Stimulated activated CD4-positive, alpha-beta T cell treated with anti-CD3 and anti-CD28 coated beads, Interleukin-2, amount 100 ng/mL, for 4 hours (primary cell): ENCODE measurements at regions not wholly inside any gene's neighbourhood (a gene's known extent, or its start where the extent isn't known, plus 50 kb on each side); places are given as distances from the start of the nearest gene placed in this dataset.

Experiments
- DNase-seq: peaks from one replicate; pipeline ENCODE4 v3.0.0-alpha.2; 2020; ENCODE audit warnings: low read depth

DNA sequence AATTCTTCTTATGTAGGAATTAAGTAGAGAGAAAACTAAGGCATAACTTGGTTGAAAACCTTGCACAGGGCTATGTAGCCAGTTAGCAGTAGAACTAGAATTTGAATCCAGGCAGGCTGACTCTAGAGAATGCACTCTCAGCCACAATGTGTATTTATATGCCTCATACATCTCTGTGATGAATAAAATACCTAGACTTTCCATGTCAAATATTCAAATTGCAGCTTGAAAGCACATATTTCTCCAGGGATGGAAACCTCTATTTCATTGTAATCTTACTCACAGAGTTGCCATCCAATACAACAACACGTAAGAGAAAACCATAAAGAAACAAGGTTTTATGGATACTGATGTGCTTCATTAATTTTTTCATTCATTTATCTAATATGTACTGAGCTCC is 256.0 kb upstream of the FLRT2 start:
- no peak for DNase-seq

DNA sequence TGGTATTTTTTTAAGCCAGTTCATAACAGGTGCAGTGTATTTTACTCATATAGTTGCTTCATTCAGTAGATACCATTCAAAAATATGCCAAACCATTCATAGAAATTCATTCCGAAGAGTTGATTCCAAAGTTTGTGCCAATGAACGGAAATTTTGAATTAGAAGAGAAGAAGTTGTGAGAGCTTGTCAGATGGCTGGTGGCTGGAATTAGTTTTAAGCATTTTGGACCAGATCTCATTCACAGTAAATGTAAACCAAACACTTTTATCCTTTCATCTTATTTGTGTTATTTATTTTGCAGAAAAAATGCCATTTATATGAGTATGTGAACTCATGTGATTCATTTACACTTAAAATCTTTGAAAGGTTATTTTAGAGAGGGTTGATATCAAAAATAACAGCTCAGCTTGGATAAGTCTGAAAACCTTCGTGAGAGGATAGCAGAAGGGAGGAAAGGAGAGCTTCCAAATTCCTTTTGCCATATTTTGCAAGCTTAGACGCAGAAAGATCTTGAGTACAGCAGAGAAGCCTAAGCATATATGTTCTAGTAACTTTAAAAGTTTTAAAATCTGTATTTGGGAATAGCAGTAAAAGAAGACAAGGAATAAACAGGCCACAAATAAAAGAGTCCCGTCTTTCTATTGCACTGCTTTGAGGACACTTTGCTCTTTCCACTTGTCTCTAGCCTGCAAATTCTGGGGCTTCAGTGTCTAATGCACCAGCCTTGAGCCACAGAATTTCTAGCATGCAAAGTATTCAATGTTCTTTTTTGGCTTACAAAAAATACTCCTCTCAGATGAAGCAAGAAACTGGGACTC is 253.6 kb upstream of the FLRT2 start:
- DNase-seq: no peak

- no peak for DNase-seq
Observed at GRCh38 chr14:85276979-85277228, 253.0 kb upstream of the FLRT2 start.

DNA sequence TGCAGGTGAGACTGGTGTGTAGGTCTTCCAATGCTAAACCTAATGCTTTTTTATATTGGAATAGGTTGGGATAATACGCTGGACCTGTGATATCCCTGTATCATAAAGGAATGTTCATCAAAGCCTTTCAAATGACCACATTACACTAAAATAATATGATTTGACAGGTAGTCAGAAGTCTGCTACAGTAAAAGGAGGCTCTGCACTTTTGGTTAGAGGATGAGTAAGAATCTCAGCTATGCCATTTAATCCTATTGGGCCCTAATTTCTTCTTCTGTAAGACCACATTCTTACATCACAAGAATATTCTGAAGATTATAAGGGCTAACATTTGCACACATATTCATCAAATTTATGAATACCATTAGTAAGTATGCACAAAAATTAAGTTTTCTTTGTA is 250.5 kb upstream of the FLRT2 start:
- DNase-seq: no peak

GRCh38 chr14:85280074-85280473 is 249.9 kb upstream of the FLRT2 start:
- DNase-seq: no peak

GRCh38 chr14:85281921-85282320 is 248.0 kb upstream of the FLRT2 start:
- DNase-seq: no peak

DNA sequence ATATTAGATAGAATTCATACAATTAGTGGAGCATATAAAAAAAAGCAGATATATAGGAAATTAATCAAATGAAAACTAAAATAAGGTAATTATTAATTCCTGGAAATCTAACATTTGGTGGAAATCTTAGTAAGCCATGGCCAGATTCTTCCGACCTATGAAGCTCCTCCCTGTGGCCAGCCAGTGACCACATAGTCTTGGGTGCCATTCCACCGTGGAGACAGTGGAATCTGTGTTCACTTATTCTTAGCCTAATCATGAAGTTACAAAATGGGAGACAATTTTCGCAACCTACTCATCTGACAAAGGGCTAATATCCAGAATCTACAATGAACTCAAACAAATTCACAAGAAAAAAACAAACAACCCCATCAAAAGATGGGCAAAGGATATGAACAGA is 241.9 kb upstream of the FLRT2 start:
- DNase-seq: no peak

GRCh38 chr14:85291731-85292130 is 238.2 kb upstream of the FLRT2 start:
- no peak for DNase-seq

- DNase-seq: no peak
Observed at GRCh38 chr14:85293612-85294234, 236.2 kb upstream of the FLRT2 start.

DNA sequence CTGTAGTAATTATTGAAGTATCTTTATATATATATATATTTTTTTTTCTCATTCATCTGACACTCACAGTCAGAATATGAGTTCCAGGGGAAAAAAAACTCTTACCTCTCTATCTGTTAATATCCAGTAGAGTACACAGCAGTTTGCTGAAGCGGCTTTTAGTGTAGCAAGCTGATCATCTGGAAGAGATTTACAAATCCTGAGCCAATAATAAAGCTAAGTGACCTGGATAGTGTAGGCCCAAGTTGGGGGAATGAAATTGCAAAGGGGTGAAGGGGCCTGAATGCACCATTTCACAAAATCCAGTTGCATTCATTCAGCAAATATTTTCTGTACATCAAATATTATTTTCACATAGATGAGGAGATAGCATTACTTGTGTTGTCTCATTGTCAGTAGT is 234.6 kb upstream of the FLRT2 start:
- DNase-seq: no peak

DNA sequence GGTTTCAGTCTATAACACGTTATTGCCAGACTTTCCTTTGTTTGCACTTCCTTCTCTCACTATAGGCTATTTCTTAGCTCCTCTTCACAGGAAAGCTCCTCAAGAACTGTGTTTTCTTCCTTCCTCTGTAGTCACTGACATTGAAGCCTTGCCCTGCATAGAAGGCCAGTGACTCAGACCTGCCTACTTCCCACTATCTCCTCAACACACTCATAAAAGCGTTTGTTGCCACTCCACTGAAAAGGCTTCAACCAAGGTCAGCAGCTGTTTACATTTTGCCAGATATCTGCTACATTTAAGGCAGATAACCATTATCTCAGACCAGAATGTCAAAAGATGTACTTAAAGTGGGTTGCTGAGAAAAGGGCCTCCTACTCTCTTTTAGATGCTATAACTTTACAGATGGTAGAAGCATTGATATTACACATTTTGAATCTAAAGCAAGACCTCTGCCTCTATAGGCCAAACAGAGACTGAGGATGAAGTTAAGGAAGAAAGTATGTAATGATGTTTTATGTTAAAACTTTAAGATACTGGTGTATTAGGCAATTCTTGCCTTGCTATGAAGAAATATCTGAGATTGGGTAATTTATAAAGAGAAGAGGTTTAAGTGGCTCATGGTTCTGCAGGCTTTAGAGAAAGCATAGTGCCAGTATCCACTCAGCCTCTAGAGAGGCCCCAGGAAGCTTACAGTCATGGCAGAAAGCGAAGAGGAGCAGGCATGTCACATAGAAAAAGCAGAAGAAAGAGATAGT is 233.3 kb upstream of the FLRT2 start:
- DNase-seq: no peak

- DNase-seq: no peak
Observed at GRCh38 chr14:85300107-85300506, 229.8 kb upstream of the FLRT2 start.

DNA sequence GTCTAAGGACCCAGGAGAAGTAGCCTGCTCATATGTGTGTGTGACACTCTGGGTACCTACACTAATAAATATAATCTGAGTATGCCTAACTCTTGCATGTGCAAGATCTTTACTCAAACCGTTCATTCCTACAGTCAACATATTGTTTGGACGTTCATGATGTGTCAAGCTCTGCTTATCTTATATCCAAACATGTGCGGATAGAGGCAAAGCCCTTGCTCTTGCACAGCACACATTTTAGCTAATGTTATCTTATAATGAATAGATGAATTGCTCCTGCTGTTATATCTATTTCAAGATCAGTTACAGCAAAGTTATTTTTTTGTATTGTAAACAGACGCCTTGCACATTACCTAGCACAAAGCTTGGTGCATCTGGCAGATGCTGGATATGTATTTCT is 228.4 kb upstream of the FLRT2 start:
- DNase-seq: no peak

- no peak for DNase-seq
Observed at GRCh38 chr14:85306024-85306423, 223.9 kb upstream of the FLRT2 start.

GRCh38 chr14:85308531-85309300 is 221.2 kb upstream of the FLRT2 start:
- DNase-seq: no peak

DNA sequence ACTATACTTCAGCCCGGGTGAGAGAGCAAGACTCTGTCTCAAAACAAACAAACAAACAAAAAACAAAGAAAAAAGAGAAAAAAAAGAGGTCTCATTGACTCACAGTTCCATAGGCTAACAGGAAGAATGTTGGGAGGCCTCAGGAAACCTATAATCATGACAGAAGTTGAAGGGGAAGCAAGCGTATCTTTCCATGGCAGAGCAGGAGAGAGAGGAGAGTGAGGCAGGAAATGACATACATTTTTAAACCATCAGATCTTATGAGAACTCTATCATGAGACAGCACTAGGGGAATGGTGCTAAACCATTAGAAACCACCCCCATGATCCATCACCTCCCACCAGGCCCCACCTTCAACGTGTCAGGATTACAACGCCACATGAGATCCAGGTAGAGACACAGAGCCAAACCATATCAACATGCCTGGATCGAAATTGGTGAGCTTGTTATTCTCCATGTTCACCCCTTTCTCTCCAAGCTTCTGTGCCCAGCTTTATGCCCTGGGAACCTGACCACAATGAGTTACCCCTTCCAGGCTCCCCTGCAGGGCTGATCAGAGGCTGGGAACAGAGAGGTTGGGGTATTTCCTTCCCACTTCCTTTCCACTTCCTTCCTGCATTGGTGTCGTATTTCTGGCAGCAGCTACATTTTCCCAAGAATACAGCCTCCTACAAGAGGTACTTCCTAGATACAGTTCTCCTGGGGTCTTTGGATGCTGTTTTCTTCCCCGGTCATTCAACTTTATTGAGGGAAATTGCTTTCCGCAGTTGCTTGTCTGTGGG is 219.3 kb upstream of the FLRT2 start:
- no peak for DNase-seq

DNA sequence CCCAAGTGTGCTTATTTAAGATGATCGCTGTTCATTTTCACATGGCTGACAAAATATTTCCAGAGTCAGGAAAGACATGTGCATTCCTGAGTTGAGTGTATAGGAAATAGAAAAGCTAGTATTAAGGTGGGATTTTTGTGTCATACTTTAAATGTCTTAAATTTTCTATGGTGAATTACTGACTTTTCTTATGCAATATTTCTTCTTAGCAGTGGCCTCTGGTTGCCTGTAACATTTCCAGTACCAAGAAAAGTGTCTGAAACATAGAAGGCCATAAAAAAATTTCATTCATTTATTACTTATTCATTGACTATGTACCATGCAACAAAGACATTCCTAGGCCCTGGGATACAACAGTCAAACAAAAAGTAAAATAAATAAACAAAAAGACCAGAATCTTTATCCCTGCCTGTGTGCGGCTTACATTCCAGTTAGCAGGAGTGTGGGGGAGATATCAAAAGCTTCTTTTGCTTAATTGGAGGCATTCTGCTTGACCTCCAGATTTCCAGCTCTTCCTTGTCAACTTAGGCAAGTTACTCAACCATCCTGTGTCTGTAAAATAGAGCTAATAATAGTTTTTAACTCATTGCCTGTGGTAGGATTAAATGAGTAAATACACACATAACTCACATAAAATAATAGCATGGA is 216.3 kb upstream of the FLRT2 start:
- DNase-seq: no peak

DNA sequence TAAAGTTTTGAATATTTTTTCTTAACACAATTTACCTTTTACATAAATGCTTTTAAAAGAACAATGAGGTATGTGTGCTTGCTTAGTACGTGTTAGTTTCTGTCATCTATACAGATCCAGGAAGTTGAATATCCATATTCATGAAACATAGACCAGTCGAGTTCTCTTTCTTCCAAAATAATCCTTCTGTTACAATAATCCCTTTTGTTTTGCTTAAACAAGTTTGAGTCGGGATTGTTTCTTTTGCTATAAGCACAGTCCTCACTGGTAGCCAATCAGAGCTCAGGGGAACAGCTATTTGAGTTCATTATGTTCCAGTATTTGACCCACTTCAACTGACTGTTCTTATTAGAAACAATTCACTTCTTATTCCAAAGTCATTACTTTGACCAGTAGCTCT is 214.7 kb upstream of the FLRT2 start:
- no peak for DNase-seq

DNA sequence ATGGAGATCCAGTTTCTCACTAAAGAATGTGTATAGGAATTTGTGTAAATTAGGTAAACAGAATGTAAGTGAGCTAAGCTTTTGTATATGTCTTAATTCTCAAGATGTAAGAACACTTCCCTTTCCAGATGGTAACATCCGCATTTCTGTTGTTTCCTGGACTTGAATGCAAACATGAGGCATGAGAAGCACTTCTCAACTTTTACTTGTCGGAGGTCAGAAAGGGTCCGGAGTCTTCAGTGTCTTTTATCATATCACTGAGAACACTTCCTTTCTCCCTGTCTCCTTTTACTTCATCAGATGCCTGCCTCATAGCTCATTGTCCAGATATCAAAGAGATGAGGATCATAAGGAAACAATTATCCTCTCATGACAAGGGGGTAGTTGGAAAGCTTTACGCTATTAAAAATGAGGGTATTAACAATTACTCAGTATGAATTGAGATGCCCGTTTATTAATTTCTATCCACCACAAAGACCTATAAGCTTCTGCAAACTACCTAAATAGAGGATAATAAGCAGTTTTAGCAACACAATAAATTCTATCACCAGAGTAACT is 214.1 kb upstream of the FLRT2 start:
- no peak for DNase-seq

DNA sequence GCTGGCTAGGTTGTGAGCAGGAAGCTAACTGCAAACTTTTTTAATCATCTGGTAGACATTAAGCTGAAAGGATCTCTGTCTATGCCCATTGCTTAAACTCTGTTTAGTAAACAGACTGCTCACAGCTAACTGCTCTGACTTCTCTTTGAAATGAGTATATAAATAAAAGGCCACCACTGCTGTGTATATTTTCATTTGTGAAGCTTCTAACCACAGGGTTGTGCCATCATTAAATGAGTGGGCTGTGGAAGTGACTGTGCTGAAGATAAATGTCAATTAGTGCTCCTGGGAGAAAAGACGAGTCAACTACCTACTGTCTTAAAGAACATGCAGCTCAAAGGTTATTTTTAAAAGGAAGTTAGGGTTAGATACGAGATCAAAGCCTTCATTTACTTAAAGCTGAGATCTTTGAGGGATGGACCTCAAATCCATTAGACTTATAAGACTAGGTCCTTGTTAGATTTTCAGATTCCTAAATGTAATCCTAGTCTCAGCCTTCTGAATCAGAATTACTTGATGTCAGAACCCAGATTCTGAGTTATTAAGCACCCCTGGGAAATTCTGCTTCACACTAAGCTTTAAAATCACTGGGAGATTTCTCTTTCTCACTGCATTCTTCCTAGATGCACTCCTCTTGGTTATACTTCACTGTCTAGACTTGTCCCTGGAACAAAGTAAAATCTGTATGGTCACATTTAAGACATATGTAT is 213.1 kb upstream of the FLRT2 start:
- no peak for DNase-seq
